GM10266 (cell line): ENCODE measurements at regions not wholly inside any gene's neighbourhood (a gene's known extent, or its start where the extent isn't known, plus 50 kb on each side); places are given as distances from the start of the nearest gene placed in this dataset.
"Not testable (repeated sequence)": the region's sequence is repeated elsewhere in the genome, so short reads cannot be mapped to it uniquely, and the experiment has no call there.

Experiments used
- DNase-seq: peaks from one replicate; pipeline ENCODE4 v3.0.0; 2012; ENCODE audit errors: extremely low spot score
- CTCF ChIP-seq: IDR thresholded peaks from 2 replicates; pipeline ENCODE4 v1.5.1; 2012; ENCODE audit warnings: mild to moderate bottlenecking, low read depth; ENCODE audit not compliant: control insufficient read depth, insufficient read depth; ENCODE audit errors: missing control alignments

GRCh38 chr4:30559481-30559880, 160.7 kb upstream of the PCDH7 start:
- DNase-seq = no peak
- TF ChIP-seq CTCF = no peak

- TF ChIP-seq CTCF = no peak
- no peak for DNase-seq
These were observed 133.3 kb upstream of the PCDH7 start for GRCh38 chr4:30586850-30587249.

- DNase-seq = not testable (repeated sequence)
These were observed 130.5 kb upstream of the PCDH7 start for GRCh38 chr4:30589669-30590068.

- TF ChIP-seq CTCF = no peak
- DNase-seq = no peak
These were observed 119.7 kb upstream of the PCDH7 start for GRCh38 chr4:30600246-30601017.

- TF ChIP-seq CTCF = no peak
These were observed 118.9 kb upstream of the PCDH7 start for GRCh38 chr4:30601070-30601865.

GRCh38 chr4:30605616-30606190, 114.5 kb upstream of the PCDH7 start:
- DNase-seq = no peak

More at GRCh38 chr4:30601070-30601865, 118.9 kb upstream of the PCDH7 start:
- DNase-seq = no peak

GRCh38 chr4:30610361-30610760, 109.8 kb upstream of the PCDH7 start:
- DNase-seq = no peak
- TF ChIP-seq CTCF = no peak

More at GRCh38 chr4:30605616-30606190, 114.5 kb upstream of the PCDH7 start:
- no peak for TF ChIP-seq CTCF
